ENCODE measurements at regions not wholly inside any gene's neighbourhood (a gene's known extent, or its start where the extent isn't known, plus 50 kb on each side); places are given as distances from the start of the nearest gene placed in this dataset.

GRCh38 chr17:6241381-6241780 is 171.2 kb downstream of the WSCD1 start:
- no peaks in the 10 kb centered on the region for H3K4me1 ChIP-seq
- no peak for DNase-seq (ENCODE audit: extremely low spot score in 2 of 2)
- intact Hi-C loops (cut with DNase I) = no loop called here
- no peaks in the 10 kb centered on the region for H3K9me3 ChIP-seq
- H3K4me3 ChIP-seq = no peak overlapping the region
- H3K27ac ChIP-seq = no peak overlapping the region
- no peaks in the 10 kb centered on the region for H3K36me3 ChIP-seq
- H3K27me3 ChIP-seq = no peaks in the 10 kb centered on the region
- no peak for TF ChIP-seq CTCF (IDR thresholded peaks at IDR 0.05)
- TF ChIP-seq POLR2AphosphoS5 (IDR thresholded peaks at IDR 0.05; ENCODE audit: insufficient read depth in 1 of 2, low read depth in 1 of 2) = no peak
- no peak for TF ChIP-seq POLR2A (IDR thresholded peaks at IDR 0.05)

GRCh38 chr17:6240601-6241000 is 170.4 kb downstream of the WSCD1 start:
- H3K27me3 ChIP-seq = no peaks in the 10 kb centered on the region
- H3K4me1 ChIP-seq = no peaks in the 10 kb centered on the region
- TF ChIP-seq POLR2A (IDR thresholded peaks at IDR 0.05) (no peak), POLR2AphosphoS5 (IDR thresholded peaks at IDR 0.05; ENCODE audit: insufficient read depth in 1 of 2, low read depth in 1 of 2) (no peak), CTCF (IDR thresholded peaks at IDR 0.05) (no peak)
- intact Hi-C loops (cut with DNase I) = no loop called here
- DNase-seq (ENCODE audit: extremely low spot score in 2 of 2) = no peak
- H3K9me3 ChIP-seq = no peaks in the 10 kb centered on the region
- H3K4me3 ChIP-seq = no peak overlapping the region
- no peak overlapping the region for H3K27ac ChIP-seq
- H3K36me3 ChIP-seq = no peaks in the 10 kb centered on the region

- Histone ChIP-seq H3K9me3 (no peaks in the 10 kb centered on the region), H3K27ac (no peak overlapping the region), H3K4me3 (no peak overlapping the region), H3K4me1 (no peaks in the 10 kb centered on the region), H3K36me3 (no peaks in the 10 kb centered on the region), H3K27me3 (no peaks in the 10 kb centered on the region)
- TF ChIP-seq CTCF (IDR thresholded peaks at IDR 0.05) (no peak), POLR2AphosphoS5 (IDR thresholded peaks at IDR 0.05; ENCODE audit: insufficient read depth in 1 of 2, low read depth in 1 of 2) (no peak), POLR2A (IDR thresholded peaks at IDR 0.05) (no peak)
- intact Hi-C loops (cut with DNase I) = no loop called here
- DNase-seq (ENCODE audit: extremely low spot score in 2 of 2) = no peak
These were observed 169.8 kb downstream of the WSCD1 start for GRCh38 chr17:6240001-6240400.

GRCh38 chr17:6239241-6239798 is 169.1 kb downstream of the WSCD1 start:
- no peaks in the 10 kb centered on the region for H3K27me3 ChIP-seq
- no peaks in the 10 kb centered on the region for H3K9me3 ChIP-seq
- H3K36me3 ChIP-seq = no peaks in the 10 kb centered on the region
- no peak overlapping the region for H3K4me3 ChIP-seq
- no peaks in the 10 kb centered on the region for H3K4me1 ChIP-seq
- DNase-seq (ENCODE audit: extremely low spot score in 2 of 2) = no peak
- TF ChIP-seq POLR2AphosphoS5 (IDR thresholded peaks at IDR 0.05; ENCODE audit: insufficient read depth in 1 of 2, low read depth in 1 of 2) (no peak), CTCF (IDR thresholded peaks at IDR 0.05) (no peak), POLR2A (IDR thresholded peaks at IDR 0.05) (no peak)
- H3K27ac ChIP-seq = no peak overlapping the region
- intact Hi-C loops (cut with DNase I) = no loop called here

GRCh38 chr17:6233856-6234255 is 163.7 kb downstream of the WSCD1 start:
- H3K27ac ChIP-seq = no peak overlapping the region
- H3K4me1 ChIP-seq = no peaks in the 10 kb centered on the region
- no peaks in the 10 kb centered on the region for H3K9me3 ChIP-seq
- no peak for DNase-seq (ENCODE audit: extremely low spot score in 2 of 2)
- intact Hi-C loops (cut with DNase I) = no loop called here
- H3K27me3 ChIP-seq = no peaks in the 10 kb centered on the region
- no peak for TF ChIP-seq POLR2A (IDR thresholded peaks at IDR 0.05)
- no peak for TF ChIP-seq POLR2AphosphoS5 (IDR thresholded peaks at IDR 0.05; ENCODE audit: insufficient read depth in 1 of 2, low read depth in 1 of 2)
- TF ChIP-seq CTCF (IDR thresholded peaks at IDR 0.05) = no peak
- no peak overlapping the region for H3K4me3 ChIP-seq
- no peaks in the 10 kb centered on the region for H3K36me3 ChIP-seq

All from vagina (tissue), 2 donors.